ENCODE measurements at regions not wholly inside any gene's neighbourhood (a gene's known extent, or its start where the extent isn't known, plus 50 kb on each side); places are given as distances from the start of the nearest gene placed in this dataset.

- TF ChIP-seq CTCF (IDR thresholded peaks at IDR 0.05; ENCODE audit: low read depth, low read length): no peak
- no peak for TF ChIP-seq POLR2A (IDR thresholded peaks at IDR 0.05; ENCODE audit: extremely low read depth, insufficient read length)
- TF ChIP-seq MYC (IDR thresholded peaks at IDR 0.05; ENCODE audit: low read depth, low read length): no peak
- TF ChIP-seq MAX (IDR thresholded peaks at IDR 0.05; ENCODE audit: low read depth, low read length): no peak
Measured at GRCh38 chr13:107531180-107531579, 684.2 kb downstream of the LIG4 start.

All from NB4 (cell line).